ENCODE measurements at regions not wholly inside any gene's neighbourhood (a gene's known extent, or its start where the extent isn't known, plus 50 kb on each side); places are given as distances from the start of the nearest gene placed in this dataset.

GRCh38 chr2:120548627-120549608 is 186.8 kb upstream of the GLI2 start:
- no peak for TF ChIP-seq CTCF (conservative IDR thresholded peaks at IDR 0.05)
- Mint-ChIP-seq H3K9me3 (no peaks in the 10 kb centered on the region), H3K27ac (ENCODE audit: unreplicated experiment) (no peak overlapping the region), H3K27me3 (ENCODE audit: low read depth) (peaks cover 28% of the 10 kb centered on the region), H3K4me3 (no peak overlapping the region), H3K36me3 (ENCODE audit: low read depth) (no peaks in the 10 kb centered on the region), H3K4me1 (peaks cover 32% of the 10 kb centered on the region)
- no peak for DNase-seq (ENCODE audit: low read depth, low spot score)

- no peak for TF ChIP-seq CTCF (conservative IDR thresholded peaks at IDR 0.05)
- Mint-ChIP-seq H3K4me3 (no peak overlapping the region), H3K36me3 (ENCODE audit: low read depth) (no peaks in the 10 kb centered on the region), H3K27ac (ENCODE audit: unreplicated experiment) (no peak overlapping the region), H3K9me3 (no peaks in the 10 kb centered on the region), H3K27me3 (ENCODE audit: low read depth) (peaks cover 35% of the 10 kb centered on the region), H3K4me1 (peaks cover 32% of the 10 kb centered on the region)
- DNase-seq (ENCODE audit: low read depth, low spot score): no peak
Measured at GRCh38 chr2:120549841-120550240, 185.8 kb upstream of the GLI2 start.

- Mint-ChIP-seq H3K4me1 (peaks cover 32% of the 10 kb centered on the region), H3K27ac (ENCODE audit: unreplicated experiment) (no peak overlapping the region), H3K9me3 (no peaks in the 10 kb centered on the region), H3K36me3 (ENCODE audit: low read depth) (no peaks in the 10 kb centered on the region), H3K27me3 (ENCODE audit: low read depth) (peaks cover 35% of the 10 kb centered on the region), H3K4me3 (no peak overlapping the region)
- no peak for TF ChIP-seq CTCF (conservative IDR thresholded peaks at IDR 0.05)
- DNase-seq (ENCODE audit: low read depth, low spot score): no peak
Measured at GRCh38 chr2:120550282-120550681, 185.4 kb upstream of the GLI2 start.

GRCh38 chr2:120550893-120551446 is 184.7 kb upstream of the GLI2 start:
- Mint-ChIP-seq H3K27ac (ENCODE audit: unreplicated experiment) (no peak overlapping the region), H3K9me3 (no peaks in the 10 kb centered on the region), H3K27me3 (ENCODE audit: low read depth) (peaks cover 33% of the 10 kb centered on the region), H3K36me3 (ENCODE audit: low read depth) (no peaks in the 10 kb centered on the region), H3K4me3 (no peak overlapping the region), H3K4me1 (peaks cover 25% of the 10 kb centered on the region)
- DNase-seq (ENCODE audit: low read depth, low spot score): no peak
- no peak for TF ChIP-seq CTCF (conservative IDR thresholded peaks at IDR 0.05)

- Mint-ChIP-seq H3K4me1 (peaks cover 20% of the 10 kb centered on the region), H3K4me3 (no peak overlapping the region), H3K27me3 (ENCODE audit: low read depth) (peaks cover 30% of the 10 kb centered on the region), H3K36me3 (ENCODE audit: low read depth) (no peaks in the 10 kb centered on the region), H3K27ac (ENCODE audit: unreplicated experiment) (no peak overlapping the region), H3K9me3 (no peaks in the 10 kb centered on the region)
- DNase-seq (ENCODE audit: low read depth, low spot score): no peak
- TF ChIP-seq CTCF (conservative IDR thresholded peaks at IDR 0.05): no peak
Measured at GRCh38 chr2:120551522-120551921, 184.1 kb upstream of the GLI2 start.

Measured in neural crest cell (in vitro differentiated cells).